ENCODE measurements at regions not wholly inside any gene's neighbourhood (a gene's known extent, or its start where the extent isn't known, plus 50 kb on each side); places are given as distances from the start of the nearest gene placed in this dataset.
A peak's percentile ranks its signal among the peaks of the same experiment; 100 is the strongest.

- no peak for DNase-seq (ENCODE audit: low read depth, low spot score)
These were observed 254.0 kb upstream of the ATP2B1 start for GRCh38 chr12:89962648-89963047.

DNA sequence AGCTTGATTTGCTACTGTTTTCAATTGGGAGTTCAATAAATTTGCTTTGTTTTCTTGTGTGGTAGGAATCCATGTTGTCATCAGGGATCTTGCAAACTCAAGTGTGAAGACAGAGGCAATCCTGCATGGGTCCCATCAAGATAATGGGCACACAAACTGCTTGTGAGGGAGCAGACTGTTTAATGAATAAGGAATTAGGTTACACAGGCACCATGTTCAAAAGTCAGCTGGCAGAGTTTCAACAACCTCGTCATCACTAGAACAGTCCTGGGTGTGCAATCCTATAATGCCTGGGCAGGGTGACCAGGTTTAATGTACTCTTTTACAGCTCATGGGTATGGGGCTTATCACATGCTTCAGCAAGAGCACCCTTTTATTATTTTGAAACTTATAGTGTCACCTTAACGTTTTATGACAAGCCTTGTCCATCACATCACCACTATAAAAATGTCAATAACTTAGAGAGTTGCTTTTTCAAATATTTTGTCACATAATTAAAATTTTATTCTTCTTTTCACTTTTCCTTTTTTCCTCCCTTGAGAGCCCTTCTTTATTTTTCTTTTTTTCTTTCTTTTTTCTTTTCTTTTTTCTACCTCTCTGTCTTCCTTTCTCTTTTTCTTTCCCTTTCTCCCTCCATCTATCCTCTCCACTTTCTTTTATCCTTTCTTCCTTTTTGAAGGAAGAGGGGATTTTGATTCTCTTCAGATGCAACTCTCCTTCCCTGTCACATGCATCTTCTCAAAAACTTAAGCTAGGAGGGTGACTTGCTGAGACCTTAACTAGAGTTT is 252.2 kb upstream of the ATP2B1 start:
- no peak for DNase-seq (ENCODE audit: low read depth, low spot score)

DNA sequence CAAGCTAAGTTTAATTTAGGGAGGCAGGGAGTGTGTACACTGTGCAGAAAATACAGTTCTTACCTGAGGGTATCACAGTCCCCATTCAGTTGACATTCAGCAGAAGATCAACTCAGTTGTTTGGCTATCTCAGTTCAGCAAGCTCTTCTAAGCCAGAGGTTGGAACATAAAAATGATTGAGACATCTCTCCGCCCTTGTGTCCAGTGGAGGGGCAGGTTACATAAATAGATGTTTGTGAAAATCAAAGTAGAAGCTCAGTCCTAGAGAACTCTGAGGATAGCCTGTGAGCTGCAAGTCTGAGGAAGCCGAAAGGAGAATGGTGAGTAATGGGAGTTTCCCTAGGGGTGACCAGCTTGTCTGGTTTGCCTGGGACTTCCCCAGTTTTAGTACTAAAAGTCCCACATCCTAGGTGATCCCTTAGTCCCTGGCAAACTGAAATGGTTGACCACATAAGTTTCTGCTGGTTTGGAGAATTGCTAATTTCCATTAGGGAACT is 251.4 kb upstream of the ATP2B1 start:
- no peak for DNase-seq (ENCODE audit: low read depth, low spot score)

- DNase-seq (ENCODE audit: low read depth, low spot score): no peak
These were observed 250.5 kb upstream of the ATP2B1 start for GRCh38 chr12:89959179-89959578.

GRCh38 chr12:89954259-89954658 is 245.6 kb upstream of the ATP2B1 start:
- no peak for DNase-seq (ENCODE audit: low read depth, low spot score)

- no peak for DNase-seq (ENCODE audit: low read depth, low spot score)
These were observed 243.0 kb upstream of the ATP2B1 start for GRCh38 chr12:89951694-89952060.

DNA sequence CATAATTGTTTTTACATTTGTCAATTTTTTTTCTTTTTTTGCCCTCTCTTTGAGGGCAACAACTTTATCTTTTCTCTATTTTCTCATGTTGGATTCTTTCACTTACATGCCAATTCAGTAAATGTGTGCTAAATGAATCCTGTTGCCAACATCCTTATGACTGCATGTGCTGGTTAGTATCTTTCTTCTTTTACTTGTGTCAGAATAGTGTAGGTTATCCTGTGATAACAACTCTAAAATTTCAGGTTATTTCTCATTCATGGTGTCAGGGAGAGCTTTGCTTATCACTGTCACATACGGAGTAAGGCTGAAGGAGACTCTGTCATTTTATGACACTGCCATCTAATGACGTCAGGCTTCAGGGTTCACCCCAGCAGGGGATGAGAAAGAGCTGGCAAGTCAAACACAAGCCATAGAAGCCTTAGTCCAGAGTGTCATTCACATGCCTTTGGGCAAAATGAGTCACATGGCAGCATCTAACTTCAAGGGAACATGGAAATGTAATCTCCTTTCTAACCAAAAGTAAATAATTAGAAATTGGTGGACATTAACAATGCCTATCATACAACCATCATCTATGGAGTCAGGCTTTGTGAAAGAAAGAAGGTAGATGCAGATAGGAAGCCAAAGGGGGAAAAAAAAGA is 242.5 kb upstream of the ATP2B1 start:
- DNase-seq (ENCODE audit: low read depth, low spot score): no peak

- DNase-seq (ENCODE audit: low read depth, low spot score): no peak
These were observed 241.8 kb upstream of the ATP2B1 start for GRCh38 chr12:89950421-89950820.

DNA sequence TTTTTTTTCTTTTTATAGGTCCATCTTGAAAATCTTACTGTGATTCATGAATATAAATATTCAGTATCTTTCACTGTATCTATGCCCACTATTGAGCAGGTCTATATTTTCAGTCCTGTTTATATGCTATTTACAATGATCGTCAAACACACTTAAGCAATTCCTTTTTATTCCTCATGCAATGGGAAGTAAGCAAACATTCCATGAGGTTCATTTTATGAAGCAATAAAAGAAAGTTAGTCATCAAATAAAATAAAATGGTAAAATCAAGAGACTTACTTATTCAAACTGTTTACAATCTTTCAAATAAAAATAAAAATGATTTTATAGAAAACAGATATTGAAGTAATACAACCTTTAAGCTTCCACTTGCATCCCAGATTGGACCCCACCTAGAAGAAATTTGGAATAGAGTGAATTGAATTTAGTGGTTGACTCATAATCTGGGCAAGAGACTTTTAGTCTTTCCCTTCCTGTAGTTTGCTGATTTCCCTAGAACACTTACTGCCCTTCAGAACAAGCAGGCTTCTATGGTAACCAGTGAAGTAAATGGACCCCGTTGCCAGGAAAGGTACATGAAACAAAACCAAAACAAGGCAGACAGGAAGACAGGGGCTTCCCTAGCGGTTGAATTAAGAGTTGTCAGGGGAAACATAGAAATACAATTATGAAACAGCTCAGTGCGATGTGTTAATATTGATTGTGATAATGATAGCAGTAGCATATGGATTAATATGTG is 241.0 kb upstream of the ATP2B1 start:
- no peak for DNase-seq (ENCODE audit: low read depth, low spot score)

GRCh38 chr12:89948271-89949175 is 239.9 kb upstream of the ATP2B1 start:
- DNase-seq (ENCODE audit: low read depth, low spot score): no peak

DNA sequence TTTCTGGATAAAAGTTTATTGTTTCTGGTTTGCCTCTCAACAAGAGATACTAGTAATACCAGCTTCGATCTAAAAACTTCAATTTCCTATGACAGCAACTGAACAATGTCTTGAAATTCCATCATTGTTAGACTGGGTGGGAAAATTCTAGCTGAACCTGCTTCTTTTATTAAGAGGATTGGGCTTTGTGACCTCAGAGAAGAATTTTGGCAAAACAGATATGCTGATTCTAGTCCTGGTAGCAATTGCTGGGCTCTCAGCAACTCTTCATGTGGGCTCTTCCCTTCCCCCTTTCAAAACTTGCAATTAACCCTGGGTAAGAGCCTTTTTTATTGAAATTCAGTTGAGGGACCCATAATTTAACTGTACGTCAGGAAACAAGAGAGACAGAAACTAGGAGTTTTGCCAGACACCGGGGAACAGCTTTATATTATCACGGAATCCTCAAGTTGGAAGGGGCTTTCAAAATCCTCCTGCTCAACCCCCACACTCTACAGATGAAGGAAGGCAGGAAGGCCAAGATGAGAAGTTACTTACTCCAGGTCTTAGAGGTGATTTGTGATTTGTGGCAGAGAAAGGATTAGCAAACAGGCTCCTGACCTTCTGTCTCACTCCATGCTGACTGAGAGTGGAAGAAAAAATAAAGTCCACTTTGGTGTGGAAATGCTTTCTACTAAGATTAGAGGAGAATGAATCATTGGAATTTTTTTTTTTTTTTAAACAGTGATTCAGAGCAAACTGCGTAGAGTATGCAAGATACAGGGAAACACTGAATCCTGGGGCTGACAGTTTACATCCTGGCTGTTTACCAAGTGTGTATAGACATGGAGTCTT is 239.0 kb upstream of the ATP2B1 start:
- peak; percentile 43 for DNase-seq (ENCODE audit: low read depth, low spot score)

DNA sequence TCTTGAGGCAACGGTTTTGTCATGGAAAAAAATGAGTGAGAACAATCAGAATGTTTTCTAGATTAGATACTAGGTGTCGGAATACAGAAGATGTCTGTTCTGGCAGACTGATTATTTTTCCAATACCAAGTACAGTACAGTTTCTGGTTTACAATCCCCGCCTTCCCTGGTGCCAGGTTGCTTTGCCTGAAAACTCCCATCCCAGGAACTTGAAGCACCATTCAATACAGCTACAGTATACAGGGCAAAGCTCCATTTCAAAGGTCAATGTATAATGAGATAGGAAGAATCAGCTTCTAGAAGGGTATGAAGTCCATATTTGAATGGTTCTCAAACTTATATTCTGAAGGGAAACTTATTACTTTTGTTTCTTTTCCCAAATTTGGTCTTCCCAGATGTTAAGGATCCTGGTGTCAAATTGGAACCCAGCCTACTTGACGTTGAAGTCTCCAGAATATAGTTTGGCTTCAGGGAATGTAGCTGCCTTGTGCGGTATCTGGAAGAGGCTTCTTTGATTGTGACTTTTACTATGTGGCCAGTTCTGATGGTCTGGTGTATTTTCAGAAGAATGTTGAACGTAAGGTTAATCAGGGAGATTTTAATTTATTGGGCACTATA is 238.0 kb upstream of the ATP2B1 start:
- no peak for DNase-seq (ENCODE audit: low read depth, low spot score)

DNA sequence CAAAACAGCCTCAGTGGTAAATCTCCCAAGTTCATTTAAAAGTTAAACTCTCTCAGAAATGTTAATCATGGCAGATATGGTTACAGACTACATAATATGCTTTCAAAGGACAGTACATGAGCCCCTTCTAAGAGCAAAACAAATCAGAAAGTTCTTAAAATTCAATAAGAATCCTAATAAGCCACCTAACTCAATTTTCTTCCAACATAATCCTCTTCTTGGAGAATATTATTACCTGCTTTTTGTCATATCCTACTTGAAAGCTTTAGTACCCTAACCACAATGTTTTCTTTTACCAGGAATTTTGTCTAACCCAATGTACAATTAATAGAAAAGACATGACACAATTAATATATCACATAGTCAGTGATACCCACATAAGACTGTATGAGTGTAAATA is 236.5 kb upstream of the ATP2B1 start:
- no peak for DNase-seq (ENCODE audit: low read depth, low spot score)

- DNase-seq (ENCODE audit: low read depth, low spot score): no peak
These were observed 234.8 kb upstream of the ATP2B1 start for GRCh38 chr12:89943463-89943862.

GRCh38 chr12:89941436-89941835 is 232.8 kb upstream of the ATP2B1 start:
- DNase-seq (ENCODE audit: low read depth, low spot score): no peak

GRCh38 chr12:89939522-89940215 is 231.0 kb upstream of the ATP2B1 start:
- DNase-seq (ENCODE audit: low read depth, low spot score): no peak

DNA sequence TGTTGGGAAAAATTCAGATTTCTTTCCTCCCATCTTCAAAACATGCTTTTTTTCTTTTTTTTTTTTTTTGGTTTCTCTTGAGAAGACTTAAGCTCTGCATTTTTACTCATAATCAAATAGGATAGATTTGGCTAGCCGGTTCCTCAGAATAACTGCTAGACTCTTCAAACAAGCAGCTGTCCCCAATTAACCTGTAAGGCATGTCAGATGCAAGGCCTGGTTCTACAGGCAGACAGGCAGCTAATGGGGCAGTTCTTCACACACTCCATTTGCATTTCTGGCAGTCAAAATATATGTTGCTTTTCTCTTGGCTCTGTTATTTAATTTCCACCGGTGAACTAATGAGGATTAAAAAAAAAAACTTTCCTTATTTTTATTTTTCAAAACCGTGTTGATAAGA is 228.0 kb upstream of the ATP2B1 start:
- no peak for DNase-seq (ENCODE audit: low read depth, low spot score)

DNA sequence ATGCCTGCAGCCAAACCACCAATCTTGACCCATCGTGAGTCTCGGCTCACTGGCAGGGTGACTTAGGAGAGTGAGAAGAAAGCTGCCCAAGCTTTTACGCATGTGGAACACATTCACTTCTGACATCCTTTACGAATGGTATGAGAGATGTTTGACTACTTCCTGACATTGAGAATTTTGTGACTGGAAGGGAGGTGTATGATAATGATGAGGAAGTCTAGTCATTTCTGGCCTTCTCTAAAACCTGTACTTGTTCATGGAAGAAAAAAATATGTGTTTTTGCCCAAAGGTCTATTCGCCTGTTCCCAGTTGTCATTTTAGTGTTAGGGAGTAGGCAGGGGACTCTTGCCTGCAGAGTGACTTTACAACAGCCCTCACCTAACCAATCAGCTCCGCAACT is 227.2 kb upstream of the ATP2B1 start:
- DNase-seq (ENCODE audit: low read depth, low spot score): no peak

GRCh38 chr12:89933911-89934310 is 225.3 kb upstream of the ATP2B1 start:
- DNase-seq (ENCODE audit: low read depth, low spot score): no peak

DNA sequence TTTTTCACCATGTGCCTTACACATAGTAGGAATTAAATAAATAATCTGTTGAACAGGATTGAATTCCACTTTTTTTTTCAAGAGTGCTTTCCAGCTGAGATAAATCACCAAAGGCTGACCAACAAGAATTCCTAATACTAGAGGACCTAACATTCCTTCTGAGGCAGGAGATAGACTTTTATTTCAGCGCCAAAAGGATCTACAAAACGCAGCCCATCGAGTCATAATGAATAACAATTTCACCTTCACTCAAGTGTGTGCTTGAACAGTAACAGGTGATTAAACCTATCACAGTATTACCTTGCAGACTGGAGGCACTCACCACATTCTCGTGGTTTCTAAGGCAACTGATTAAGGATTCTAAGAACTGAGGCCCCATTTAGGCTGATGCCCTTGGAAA is 224.3 kb upstream of the ATP2B1 start:
- no peak for DNase-seq (ENCODE audit: low read depth, low spot score)

Data from smooth muscle cell of the brain vasculature (primary cell).